SK-N-SH (cell line): ENCODE measurements at regions not wholly inside any gene's neighbourhood (a gene's known extent, or its start where the extent isn't known, plus 50 kb on each side); places are given as distances from the start of the nearest gene placed in this dataset.

Source experiments
- CTCF ChIA-PET: fragments of 300-600, 350-600 bp; formaldehyde crosslinking; extraction: SDS; loops from one replicate; lab custom pipeline; 2021; lab: Yijun Ruan, JAX
- POLR2A ChIA-PET: fragments of 350-600 bp; sonication (Branson Sonifier 250); formaldehyde crosslinking; extraction: SDS; loops from one replicate; lab custom pipeline; 2020; ENCODE audit warnings: antibody characterized with exemption, inconsistent platforms; lab: Yijun Ruan, JAX
- DNase-seq: peaks from one replicate; pipeline ENCODE4 v3.0.0; 2012
- H2AFZ ChIP-seq: fragments of 200-600 bp; sonication (generic); 2 replicates; pipeline ENCODE4 v1.8.1; 2016; ENCODE audit warnings: antibody characterized with exemption, mild to moderate bottlenecking, low read depth
- H3F3A ChIP-seq: fragments of 200-600 bp; sonication (generic); replicated peaks from 2 replicates; pipeline ENCODE3; 2016; ENCODE audit warnings: antibody characterized with exemption, mild to moderate bottlenecking; ENCODE audit not compliant: insufficient read depth
- H3K27ac ChIP-seq, 2 experiments: fragments of 200-500 bp in 1 of 2; fragments of 200-600 bp in 1 of 2; sonication (Bioruptor generic) in 1 of 2; sonication (generic), shearing (Covaris generic) in 1 of 2; 2 replicates each; pipeline versions ENCODE4 v1.5.1 to v1.6.1; 2014 to 2016; ENCODE audit warnings: low read depth in 2 of 2, inconsistent platforms in 1 of 2, low read length in 1 of 2, mild to moderate bottlenecking in 1 of 2, mixed read lengths in 1 of 2
- H3K27me3 ChIP-seq: fragments of 200-600 bp; sonication (generic), shearing (Covaris generic); 2 replicates; pipeline ENCODE4 v1.6.1; 2016; ENCODE audit warnings: mixed run types; ENCODE audit not compliant: insufficient read depth
- H3K36me3 ChIP-seq, 2 experiments: fragments of 200-500 bp in 1 of 2; fragments of 200-600 bp in 1 of 2; sonication (Bioruptor generic) in 1 of 2; sonication (generic) in 1 of 2; replicated peaks in 1 of 2; 2 replicates each; pipeline versions ENCODE3 to v1.5.1; 2014 to 2016; ENCODE audit warnings: low read length in 1 of 2, mild to moderate bottlenecking in 1 of 2; ENCODE audit not compliant: insufficient read depth in 2 of 2, control insufficient read depth in 1 of 2
- H3K4me1 ChIP-seq, 2 experiments: fragments of 200-500 bp in 1 of 2; fragments of 200-600 bp in 1 of 2; sonication (Bioruptor generic) in 1 of 2; sonication (generic), shearing (Covaris generic) in 1 of 2; 2 replicates each; pipeline versions ENCODE4 v1.5.1 to v1.6.1; 2014 to 2016; ENCODE audit warnings: low read depth in 1 of 2, low read length in 1 of 2, mixed run types in 1 of 2; ENCODE audit not compliant: insufficient read depth in 2 of 2, control insufficient read depth in 1 of 2
- H3K4me2 ChIP-seq: fragments of 200-600 bp; sonication (generic), shearing (Covaris generic); 2 replicates; pipeline ENCODE4 v1.6.1; 2017; ENCODE audit warnings: mixed run types
- H3K4me3 ChIP-seq, 2 experiments: fragments of 200-500 bp in 1 of 2; fragments of 200-600 bp in 1 of 2; sonication (Bioruptor generic) in 1 of 2; sonication (generic), shearing (Covaris generic) in 1 of 2; 2 replicates each; pipeline versions ENCODE4 v1.5.1 to v1.8.1; 2014 to 2016; ENCODE audit warnings: low read depth in 2 of 2, inconsistent platforms in 1 of 2, low read length in 1 of 2, mild to moderate bottlenecking in 1 of 2, mixed read lengths in 1 of 2, moderate library complexity in 1 of 2
- H3K79me2 ChIP-seq: fragments of 200-600 bp; sonication (generic); 2 replicates; pipeline ENCODE4 v1.8.1; 2017; ENCODE audit warnings: mild to moderate bottlenecking; ENCODE audit not compliant: insufficient read depth
- H3K9ac ChIP-seq: fragments of 200-600 bp; sonication (generic); 2 replicates; pipeline ENCODE4 v1.6.1; 2017; ENCODE audit warnings: mixed run types
- H3K9me2 ChIP-seq: fragments of 200-600 bp; sonication (generic); 2 replicates; pipeline ENCODE4 v1.6.1; 2017; ENCODE audit warnings: mixed run types
- H3K9me3 ChIP-seq: fragments of 200-600 bp; sonication (generic); 2 replicates; pipeline ENCODE4 v1.6.1; 2017; ENCODE audit warnings: mixed run types, mild to moderate bottlenecking, moderate library complexity
- H4K20me1 ChIP-seq: fragments of 200-600 bp; sonication (generic); 2 replicates; pipeline ENCODE4 v1.6.1; 2017; ENCODE audit warnings: mild to moderate bottlenecking, mixed run types; ENCODE audit not compliant: insufficient read depth
- ELF1 ChIP-seq: IDR thresholded peaks from 2 replicates; pipeline ENCODE4 v1.4.0; 2012
- EP300 ChIP-seq, 2 experiments: IDR thresholded peaks; 2 replicates each; pipeline versions ENCODE4 v1.4.0 to v1.6.1; 2012; ENCODE audit warnings: borderline replicate concordance in 1 of 2, low read depth in 1 of 2, low read length in 1 of 2
- FOSL2 ChIP-seq: IDR thresholded peaks from 2 replicates; pipeline ENCODE4 v1.4.0; 2012; ENCODE audit warnings: low read depth, mild to moderate bottlenecking, moderate library complexity, borderline replicate concordance
- FOXM1 ChIP-seq: IDR thresholded peaks from 2 replicates; pipeline ENCODE4 v1.4.0; 2012; ENCODE audit warnings: low read depth, mild to moderate bottlenecking
- GABPA ChIP-seq: IDR thresholded peaks from 2 replicates; pipeline ENCODE4 v1.4.0; 2012; ENCODE audit warnings: low read depth, mild to moderate bottlenecking
- NRF1 ChIP-seq: IDR thresholded peaks from 2 replicates; pipeline ENCODE4 v1.6.1; 2012; ENCODE audit warnings: low read depth, mild to moderate bottlenecking, low read length
- RCOR1 ChIP-seq: fragments of 150-350 bp; IDR thresholded peaks from 2 replicates; pipeline ENCODE4 v1.6.1; 2017; ENCODE audit warnings: antibody characterized with exemption, low read length
- RFX5 ChIP-seq: IDR thresholded peaks from 2 replicates; pipeline ENCODE4 v1.6.1; 2012; ENCODE audit warnings: mild to moderate bottlenecking, improper control_type of control experiment, low read length
- RXRA ChIP-seq: IDR thresholded peaks from 2 replicates; pipeline ENCODE4 v1.4.0; 2012; ENCODE audit warnings: low read depth, mild to moderate bottlenecking, borderline replicate concordance
- SIN3A ChIP-seq: IDR thresholded peaks from 2 replicates; pipeline ENCODE4 v1.6.1; 2012; ENCODE audit warnings: low read depth, mild to moderate bottlenecking, low read length, moderate library complexity, borderline replicate concordance
- TAF1 ChIP-seq: IDR thresholded peaks from 2 replicates; pipeline ENCODE4 v1.6.1; 2012; ENCODE audit warnings: low read depth, mild to moderate bottlenecking, low read length, moderate library complexity, borderline replicate concordance
- TCF12 ChIP-seq: IDR thresholded peaks from 2 replicates; pipeline ENCODE4 v1.4.0; 2012
- TEAD4 ChIP-seq: IDR thresholded peaks from 2 replicates; pipeline ENCODE4 v1.4.0; 2012; ENCODE audit warnings: mild to moderate bottlenecking, borderline replicate concordance; ENCODE audit not compliant: insufficient read depth
- WGBS: methylation state at CpG from one replicate; pipeline ENCODE4 v1.1.6; 2017; ENCODE audit warnings: low lambda C conversion rate; 5-methylcytosine and 5-hydroxymethylcytosine counted together
- TF ChIP-seq, protein P1 (sequence below): IDR thresholded peaks from 2 replicates; pipeline ENCODE4 v1.4.0; 2012; ENCODE audit warnings: low read depth
- TF ChIP-seq, protein P2 (sequence below): IDR thresholded peaks from 2 replicates; pipeline ENCODE4 v1.6.1; 2012; ENCODE audit warnings: mild to moderate bottlenecking, low read depth, low read length, moderate library complexity
- TF ChIP-seq, protein P3 (sequence below): IDR thresholded peaks from 2 replicates; pipeline ENCODE4 v1.4.0; 2012; ENCODE audit warnings: low read depth, borderline replicate concordance
- TF ChIP-seq, protein P4 (sequence below): fragments of 200-600 bp; sonication (generic); IDR thresholded peaks from 2 replicates; pipeline ENCODE4 v1.6.1; 2017; ENCODE audit warnings: antibody characterized with exemption, mild to moderate bottlenecking, moderate library complexity
- TF ChIP-seq, protein P5 (sequence below): fragments of 150-350 bp; IDR thresholded peaks from 2 replicates; pipeline ENCODE4 v1.6.1; 2016; ENCODE audit warnings: mild to moderate bottlenecking, low read depth, low read length

DNA sequence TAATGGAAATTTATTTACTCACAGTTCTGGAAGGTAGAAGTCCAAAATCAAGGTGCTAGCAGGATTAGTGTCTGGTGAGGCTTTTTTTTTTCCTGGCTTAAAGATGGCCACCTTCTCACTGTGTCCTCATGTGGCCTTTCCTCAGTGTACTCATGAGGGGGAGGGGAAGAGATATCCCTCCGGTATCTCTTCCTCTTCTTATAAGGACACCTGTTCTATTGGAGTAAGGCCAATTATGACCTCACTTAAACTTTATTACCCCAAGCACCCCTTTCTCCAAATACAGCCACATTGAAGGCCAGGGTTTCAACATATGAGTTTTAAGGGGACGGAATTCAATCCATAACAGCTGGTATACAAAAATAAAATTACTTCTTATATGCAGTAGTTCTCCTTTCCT is 203.7 kb upstream of the C1orf87 start (continued):
- no peak for TF ChIP-seq TEAD4
- no peak for TF ChIP-seq FOSL2
- no peak for TF ChIP-seq RCOR1
- no peak for TF ChIP-seq RFX5

DNA sequence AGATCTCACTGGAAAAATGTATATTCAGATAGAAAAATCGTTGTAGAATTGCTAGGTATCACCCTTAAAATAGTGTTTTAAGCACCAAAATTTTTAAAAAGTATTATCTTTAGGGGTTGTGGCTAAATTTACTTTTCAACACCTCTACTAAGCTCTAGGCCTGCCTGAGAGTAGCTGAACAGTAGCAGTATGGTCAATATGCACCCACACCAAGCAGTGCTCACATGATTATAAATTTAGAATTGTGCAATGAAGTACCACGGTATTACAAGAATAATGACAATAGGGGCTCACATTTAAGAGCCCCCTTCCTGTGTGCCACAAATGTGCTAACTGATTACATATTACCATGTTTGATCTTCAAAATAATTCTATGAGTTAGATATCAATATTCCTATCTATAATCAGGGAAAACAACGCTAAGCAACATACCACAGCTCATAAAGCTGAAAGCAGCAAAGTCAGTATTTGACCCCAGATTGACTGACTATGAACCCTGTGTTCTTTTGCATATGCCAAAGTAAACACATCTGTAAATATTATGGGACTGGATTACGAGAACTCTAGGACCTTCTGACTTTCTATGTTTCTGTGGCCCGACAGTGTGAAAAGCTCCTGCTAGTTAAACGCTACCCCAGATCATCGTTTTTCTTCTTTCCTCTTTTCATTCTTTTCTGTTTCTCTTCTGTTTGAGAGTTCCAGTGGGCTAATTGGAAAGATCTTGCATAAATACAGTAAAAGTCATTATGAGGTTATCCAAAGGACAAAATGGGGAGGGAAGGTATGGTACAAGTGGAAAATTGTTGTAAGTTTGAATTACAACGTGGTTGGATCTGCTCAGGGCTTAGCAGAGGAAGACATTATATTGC is 201.1 kb upstream of the C1orf87 start:
- Histone ChIP-seq H4K20me1 (no peaks in the 10 kb centered on the region), H3K9ac (no peak overlapping the region)
- DNase-seq = no peak
- no peak for TF ChIP-seq TAF1
- TF ChIP-seq, all 33 proteins: peak for 0
- POLR2A ChIA-PET = no interaction called here
- 72% methylated on average over 8 of the region's 8 CpGs for WGBS
- Histone ChIP-seq H3K27ac (no peak overlapping the region), H3F3A (peaks cover 3% of the 10 kb centered on the region), H3K9me2 (0 out of 2 replicates have a peak, but pooled peaks cover 4% of the 10 kb centered on the region), H3K9me3 (no peaks in the 10 kb centered on the region), H3K36me3 (no peaks in the 10 kb centered on the region), H3K4me3 (no peak overlapping the region), H3K4me1 (peaks cover 0 to 3% of the 10 kb centered on the region in 2 experiments; a peak in 2 of 4 replicates), H3K27me3 (no peaks in the 10 kb centered on the region), H3K4me2 (no peak overlapping the region), H2AFZ (no peak overlapping the region), H3K79me2 (no peaks in the 10 kb centered on the region; the same call in 1 of the 2 replicates)
- CTCF ChIA-PET = no interaction called here

DNA sequence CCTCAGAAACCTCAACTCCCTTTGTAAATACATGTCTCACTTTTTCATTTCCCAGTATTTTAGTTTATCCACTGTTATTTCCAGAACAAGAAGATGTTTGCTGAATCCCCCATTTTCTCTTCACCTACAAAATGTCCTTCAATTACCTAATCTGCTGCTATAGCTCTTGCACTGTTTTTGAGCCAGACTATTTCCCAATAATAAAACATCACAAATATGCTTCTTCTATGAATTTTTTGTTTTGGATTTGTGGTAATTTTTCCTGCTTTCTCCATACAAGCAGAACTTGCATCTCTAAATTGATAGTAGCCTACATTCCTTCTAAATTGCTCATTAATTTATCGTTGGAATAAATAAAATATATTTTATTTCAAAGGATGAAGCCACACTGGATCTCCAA is 199.6 kb upstream of the C1orf87 start:
- Histone ChIP-seq H3K9me3 (no peaks in the 10 kb centered on the region), H3K9me2 (0 out of 2 replicates have a peak, but pooled peaks cover 4% of the 10 kb centered on the region), H3F3A (no peaks in the 10 kb centered on the region), H3K4me3 (no peak overlapping the region), H2AFZ (no peak overlapping the region), H3K4me1 (no peaks in the 10 kb centered on the region), H3K4me2 (no peak overlapping the region), H4K20me1 (no peaks in the 10 kb centered on the region), H3K9ac (no peak overlapping the region), H3K79me2 (no peaks in the 10 kb centered on the region; the same call in 1 of the 2 replicates), H3K27me3 (no peaks in the 10 kb centered on the region), H3K36me3 (no peaks in the 10 kb centered on the region), H3K27ac (no peak overlapping the region)
- DNase-seq = no peak
- ChIA-PET POLR2A (no interaction called here), CTCF (interaction anchor here (0.9 to 1.1 kb wide), 2 partner anchors 8 to 40 kb away, joined by 3 read pairs; no protein-coding TSS in a partner anchor)
- 70% methylated on average over 1 of the region's 1 CpG for WGBS
- TF ChIP-seq RXRA = no peak
- TF ChIP-seq GABPA = no peak
- TF ChIP-seq, protein P1, sequence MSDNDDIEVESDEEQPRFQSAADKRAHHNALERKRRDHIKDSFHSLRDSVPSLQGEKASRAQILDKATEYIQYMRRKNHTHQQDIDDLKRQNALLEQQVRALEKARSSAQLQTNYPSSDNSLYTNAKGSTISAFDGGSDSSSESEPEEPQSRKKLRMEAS = no peak
- no peak for TF ChIP-seq TEAD4
- TF ChIP-seq, protein P2, sequence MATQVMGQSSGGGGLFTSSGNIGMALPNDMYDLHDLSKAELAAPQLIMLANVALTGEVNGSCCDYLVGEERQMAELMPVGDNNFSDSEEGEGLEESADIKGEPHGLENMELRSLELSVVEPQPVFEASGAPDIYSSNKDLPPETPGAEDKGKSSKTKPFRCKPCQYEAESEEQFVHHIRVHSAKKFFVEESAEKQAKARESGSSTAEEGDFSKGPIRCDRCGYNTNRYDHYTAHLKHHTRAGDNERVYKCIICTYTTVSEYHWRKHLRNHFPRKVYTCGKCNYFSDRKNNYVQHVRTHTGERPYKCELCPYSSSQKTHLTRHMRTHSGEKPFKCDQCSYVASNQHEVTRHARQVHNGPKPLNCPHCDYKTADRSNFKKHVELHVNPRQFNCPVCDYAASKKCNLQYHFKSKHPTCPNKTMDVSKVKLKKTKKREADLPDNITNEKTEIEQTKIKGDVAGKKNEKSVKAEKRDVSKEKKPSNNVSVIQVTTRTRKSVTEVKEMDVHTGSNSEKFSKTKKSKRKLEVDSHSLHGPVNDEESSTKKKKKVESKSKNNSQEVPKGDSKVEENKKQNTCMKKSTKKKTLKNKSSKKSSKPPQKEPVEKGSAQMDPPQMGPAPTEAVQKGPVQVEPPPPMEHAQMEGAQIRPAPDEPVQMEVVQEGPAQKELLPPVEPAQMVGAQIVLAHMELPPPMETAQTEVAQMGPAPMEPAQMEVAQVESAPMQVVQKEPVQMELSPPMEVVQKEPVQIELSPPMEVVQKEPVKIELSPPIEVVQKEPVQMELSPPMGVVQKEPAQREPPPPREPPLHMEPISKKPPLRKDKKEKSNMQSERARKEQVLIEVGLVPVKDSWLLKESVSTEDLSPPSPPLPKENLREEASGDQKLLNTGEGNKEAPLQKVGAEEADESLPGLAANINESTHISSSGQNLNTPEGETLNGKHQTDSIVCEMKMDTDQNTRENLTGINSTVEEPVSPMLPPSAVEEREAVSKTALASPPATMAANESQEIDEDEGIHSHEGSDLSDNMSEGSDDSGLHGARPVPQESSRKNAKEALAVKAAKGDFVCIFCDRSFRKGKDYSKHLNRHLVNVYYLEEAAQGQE = no peak
- TF ChIP-seq, protein P3, sequence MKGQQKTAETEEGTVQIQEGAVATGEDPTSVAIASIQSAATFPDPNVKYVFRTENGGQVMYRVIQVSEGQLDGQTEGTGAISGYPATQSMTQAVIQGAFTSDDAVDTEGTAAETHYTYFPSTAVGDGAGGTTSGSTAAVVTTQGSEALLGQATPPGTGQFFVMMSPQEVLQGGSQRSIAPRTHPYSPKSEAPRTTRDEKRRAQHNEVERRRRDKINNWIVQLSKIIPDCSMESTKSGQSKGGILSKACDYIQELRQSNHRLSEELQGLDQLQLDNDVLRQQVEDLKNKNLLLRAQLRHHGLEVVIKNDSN = no peak
- TF ChIP-seq ELF1 = no peak
- TF ChIP-seq NRF1 = no peak
- no peak for TF ChIP-seq TCF12
- TF ChIP-seq SIN3A = no peak
- no peak for TF ChIP-seq FOXM1
- no peak for TF ChIP-seq EP300 (IDR thresholded peaks at IDR 0.05; ENCODE audit: borderline replicate concordance in 1 of 2, low read depth in 1 of 2, low read length in 1 of 2)
- TF ChIP-seq, protein P4, sequence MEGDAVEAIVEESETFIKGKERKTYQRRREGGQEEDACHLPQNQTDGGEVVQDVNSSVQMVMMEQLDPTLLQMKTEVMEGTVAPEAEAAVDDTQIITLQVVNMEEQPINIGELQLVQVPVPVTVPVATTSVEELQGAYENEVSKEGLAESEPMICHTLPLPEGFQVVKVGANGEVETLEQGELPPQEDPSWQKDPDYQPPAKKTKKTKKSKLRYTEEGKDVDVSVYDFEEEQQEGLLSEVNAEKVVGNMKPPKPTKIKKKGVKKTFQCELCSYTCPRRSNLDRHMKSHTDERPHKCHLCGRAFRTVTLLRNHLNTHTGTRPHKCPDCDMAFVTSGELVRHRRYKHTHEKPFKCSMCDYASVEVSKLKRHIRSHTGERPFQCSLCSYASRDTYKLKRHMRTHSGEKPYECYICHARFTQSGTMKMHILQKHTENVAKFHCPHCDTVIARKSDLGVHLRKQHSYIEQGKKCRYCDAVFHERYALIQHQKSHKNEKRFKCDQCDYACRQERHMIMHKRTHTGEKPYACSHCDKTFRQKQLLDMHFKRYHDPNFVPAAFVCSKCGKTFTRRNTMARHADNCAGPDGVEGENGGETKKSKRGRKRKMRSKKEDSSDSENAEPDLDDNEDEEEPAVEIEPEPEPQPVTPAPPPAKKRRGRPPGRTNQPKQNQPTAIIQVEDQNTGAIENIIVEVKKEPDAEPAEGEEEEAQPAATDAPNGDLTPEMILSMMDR = no peak
- TF ChIP-seq, protein P5, sequence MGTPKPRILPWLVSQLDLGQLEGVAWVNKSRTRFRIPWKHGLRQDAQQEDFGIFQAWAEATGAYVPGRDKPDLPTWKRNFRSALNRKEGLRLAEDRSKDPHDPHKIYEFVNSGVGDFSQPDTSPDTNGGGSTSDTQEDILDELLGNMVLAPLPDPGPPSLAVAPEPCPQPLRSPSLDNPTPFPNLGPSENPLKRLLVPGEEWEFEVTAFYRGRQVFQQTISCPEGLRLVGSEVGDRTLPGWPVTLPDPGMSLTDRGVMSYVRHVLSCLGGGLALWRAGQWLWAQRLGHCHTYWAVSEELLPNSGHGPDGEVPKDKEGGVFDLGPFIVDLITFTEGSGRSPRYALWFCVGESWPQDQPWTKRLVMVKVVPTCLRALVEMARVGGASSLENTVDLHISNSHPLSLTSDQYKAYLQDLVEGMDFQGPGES = no peak
